ENCODE measurements at regions not wholly inside any gene's neighbourhood (a gene's known extent, or its start where the extent isn't known, plus 50 kb on each side); places are given as distances from the start of the nearest gene placed in this dataset.

DNA sequence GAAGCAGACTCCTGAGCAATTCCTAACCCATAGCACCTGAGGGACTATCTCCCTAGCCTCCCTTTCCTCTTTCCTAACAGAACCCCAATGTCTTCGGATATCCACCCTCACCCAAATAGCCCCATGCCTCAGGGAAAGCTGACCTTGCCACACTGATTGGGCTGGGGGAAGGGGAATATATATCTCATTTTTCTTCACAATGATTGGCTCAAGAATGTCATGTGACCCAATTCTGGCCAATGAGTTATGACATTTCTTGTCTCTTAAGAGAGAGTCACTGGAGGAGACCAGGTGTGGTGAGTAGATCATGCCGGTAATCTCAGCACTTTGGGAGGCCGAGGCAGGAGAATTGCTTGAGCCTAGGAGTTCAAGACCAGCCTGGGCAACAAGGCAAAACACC, 71.9 kb upstream of the NLK start:
- no peak overlapping the region for H3K9ac ChIP-seq
- WGBS (ENCODE audit: low lambda C conversion rate): 74% methylated on average over 3 of the region's 3 CpGs
- no peak overlapping the region for H2AFZ ChIP-seq (ENCODE audit: low read depth)
- peaks cover 0 to 3% of the 10 kb centered on the region in 2 experiments; a peak in 1 of 4 replicates for H3K4me1 ChIP-seq (ENCODE audit: control insufficient read depth in 1 of 2, insufficient read depth in 2 of 2, low read depth in 1 of 2, low read length in 1 of 2)
- no peak overlapping the region for H3K4me2 ChIP-seq
- no peak for DNase-seq
- H3K27ac ChIP-seq (ENCODE audit: low read depth in 2 of 2, low read length in 1 of 2): no peak overlapping the region
- ChIA-PET CTCF (no interaction called here), POLR2A (no interaction called here)
- no peaks in the 10 kb centered on the region for H3K36me3 ChIP-seq (replicated peaks in 1 of 2; ENCODE audit: control insufficient read depth in 1 of 2, insufficient read depth in 2 of 2, low read length in 1 of 2)
- no peaks in the 10 kb centered on the region for H4K20me1 ChIP-seq (ENCODE audit: insufficient read depth)
- no peaks in the 10 kb centered on the region for H3K9me2 ChIP-seq
- no peaks in the 10 kb centered on the region for H3K9me3 ChIP-seq
- peaks cover 3% of the 10 kb centered on the region for H3F3A ChIP-seq (replicated peaks; ENCODE audit: insufficient read depth)
- H3K27me3 ChIP-seq (ENCODE audit: insufficient read depth): no peaks in the 10 kb centered on the region
- TF ChIP-seq FOSL2 (IDR thresholded peaks at IDR 0.05; ENCODE audit: borderline replicate concordance, low read depth) (no peak), EZH2phosphoT487 (IDR thresholded peaks at IDR 0.05; ENCODE audit: borderline replicate concordance, low read depth) (no peak), RFX5 (IDR thresholded peaks at IDR 0.05; ENCODE audit: low read length) (no peak), SIN3A (IDR thresholded peaks at IDR 0.05; ENCODE audit: borderline replicate concordance, low read depth, low read length) (no peak), EP300 (IDR thresholded peaks at IDR 0.05; ENCODE audit: borderline replicate concordance in 1 of 2, low read depth in 1 of 2, low read length in 1 of 2) (no peak), GATA2 (CRISPR knock-in tag; IDR thresholded peaks at IDR 0.05) (no peak)
- H3K79me2 ChIP-seq (ENCODE audit: insufficient read depth): no peaks in the 10 kb centered on the region
- H3K4me3 ChIP-seq (ENCODE audit: low read depth in 2 of 2, low read length in 1 of 2): no peak overlapping the region

DNA sequence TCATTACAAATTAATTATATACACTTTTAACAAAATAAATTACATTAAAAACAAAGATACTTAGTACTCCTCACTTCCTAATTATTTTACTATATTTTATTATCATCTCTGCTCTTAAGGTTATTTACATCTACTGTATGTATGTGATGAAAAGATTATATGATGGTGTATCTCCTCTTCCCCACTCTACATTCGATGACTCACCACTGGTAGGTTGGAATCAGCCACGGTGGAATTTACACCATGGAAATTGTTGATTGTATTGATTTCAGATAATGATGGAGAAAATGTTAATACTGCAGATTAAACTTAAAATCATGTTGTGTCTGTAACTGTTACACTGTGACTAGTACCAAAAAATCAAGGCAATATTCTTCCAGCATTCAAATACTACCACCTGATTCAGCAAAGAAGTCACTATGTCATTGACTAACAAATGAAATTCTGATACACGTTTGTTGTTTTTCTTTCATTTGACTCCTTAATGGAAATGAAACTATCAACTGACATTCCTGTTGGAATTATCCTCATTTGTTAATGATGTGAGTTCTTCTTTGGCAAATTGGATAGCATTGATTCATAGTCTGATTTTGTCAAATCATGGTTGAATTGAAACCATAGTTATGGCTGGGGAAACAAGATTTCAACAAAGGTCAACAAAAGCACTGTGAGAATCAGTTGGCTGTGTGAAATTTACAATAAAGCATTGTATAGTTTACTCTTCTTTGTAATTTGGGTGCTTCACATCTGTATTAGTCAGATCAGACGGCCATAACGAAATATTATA, 69.0 kb upstream of the NLK start:
- H3K4me1 ChIP-seq (ENCODE audit: control insufficient read depth in 1 of 2, insufficient read depth in 2 of 2, low read depth in 1 of 2, low read length in 1 of 2): no peaks in the 10 kb centered on the region
- peaks cover 7% of the 10 kb centered on the region for H3F3A ChIP-seq (replicated peaks; ENCODE audit: insufficient read depth)
- no peaks in the 10 kb centered on the region for H4K20me1 ChIP-seq (ENCODE audit: insufficient read depth)
- no peak overlapping the region for H3K9ac ChIP-seq
- no peak for DNase-seq
- TF ChIP-seq, protein P1, sequence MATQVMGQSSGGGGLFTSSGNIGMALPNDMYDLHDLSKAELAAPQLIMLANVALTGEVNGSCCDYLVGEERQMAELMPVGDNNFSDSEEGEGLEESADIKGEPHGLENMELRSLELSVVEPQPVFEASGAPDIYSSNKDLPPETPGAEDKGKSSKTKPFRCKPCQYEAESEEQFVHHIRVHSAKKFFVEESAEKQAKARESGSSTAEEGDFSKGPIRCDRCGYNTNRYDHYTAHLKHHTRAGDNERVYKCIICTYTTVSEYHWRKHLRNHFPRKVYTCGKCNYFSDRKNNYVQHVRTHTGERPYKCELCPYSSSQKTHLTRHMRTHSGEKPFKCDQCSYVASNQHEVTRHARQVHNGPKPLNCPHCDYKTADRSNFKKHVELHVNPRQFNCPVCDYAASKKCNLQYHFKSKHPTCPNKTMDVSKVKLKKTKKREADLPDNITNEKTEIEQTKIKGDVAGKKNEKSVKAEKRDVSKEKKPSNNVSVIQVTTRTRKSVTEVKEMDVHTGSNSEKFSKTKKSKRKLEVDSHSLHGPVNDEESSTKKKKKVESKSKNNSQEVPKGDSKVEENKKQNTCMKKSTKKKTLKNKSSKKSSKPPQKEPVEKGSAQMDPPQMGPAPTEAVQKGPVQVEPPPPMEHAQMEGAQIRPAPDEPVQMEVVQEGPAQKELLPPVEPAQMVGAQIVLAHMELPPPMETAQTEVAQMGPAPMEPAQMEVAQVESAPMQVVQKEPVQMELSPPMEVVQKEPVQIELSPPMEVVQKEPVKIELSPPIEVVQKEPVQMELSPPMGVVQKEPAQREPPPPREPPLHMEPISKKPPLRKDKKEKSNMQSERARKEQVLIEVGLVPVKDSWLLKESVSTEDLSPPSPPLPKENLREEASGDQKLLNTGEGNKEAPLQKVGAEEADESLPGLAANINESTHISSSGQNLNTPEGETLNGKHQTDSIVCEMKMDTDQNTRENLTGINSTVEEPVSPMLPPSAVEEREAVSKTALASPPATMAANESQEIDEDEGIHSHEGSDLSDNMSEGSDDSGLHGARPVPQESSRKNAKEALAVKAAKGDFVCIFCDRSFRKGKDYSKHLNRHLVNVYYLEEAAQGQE (IDR thresholded peaks at IDR 0.05; ENCODE audit: low read depth, low read length): no peak
- TF ChIP-seq TCF12 (IDR thresholded peaks at IDR 0.05) (no peak), SMC3 (IDR thresholded peaks at IDR 0.05; ENCODE audit: low read depth, low read length) (no peak), FOXM1 (IDR thresholded peaks at IDR 0.05; ENCODE audit: low read depth) (no peak), NRF1 (IDR thresholded peaks at IDR 0.05; ENCODE audit: low read depth, low read length) (no peak), RXRA (IDR thresholded peaks at IDR 0.05; ENCODE audit: borderline replicate concordance, low read depth) (no peak), TEAD4 (IDR thresholded peaks at IDR 0.05; ENCODE audit: borderline replicate concordance, insufficient read depth) (no peak), TAF1 (IDR thresholded peaks at IDR 0.05; ENCODE audit: borderline replicate concordance, low read depth, low read length) (no peak), RAD21 (IDR thresholded peaks at IDR 0.05; ENCODE audit: low read length) (no peak), RCOR1 (IDR thresholded peaks at IDR 0.05; ENCODE audit: low read length) (no peak), MXI1 (IDR thresholded peaks at IDR 0.05; ENCODE audit: low read depth, low read length) (no peak), ELF1 (IDR thresholded peaks at IDR 0.05) (no peak), FOSL2 (IDR thresholded peaks at IDR 0.05; ENCODE audit: borderline replicate concordance, low read depth) (no peak), JUND (IDR thresholded peaks at IDR 0.05) (no peak), EP300 (IDR thresholded peaks at IDR 0.05; ENCODE audit: borderline replicate concordance in 1 of 2, low read depth in 1 of 2, low read length in 1 of 2) (no peak)
- TF ChIP-seq, protein P2, sequence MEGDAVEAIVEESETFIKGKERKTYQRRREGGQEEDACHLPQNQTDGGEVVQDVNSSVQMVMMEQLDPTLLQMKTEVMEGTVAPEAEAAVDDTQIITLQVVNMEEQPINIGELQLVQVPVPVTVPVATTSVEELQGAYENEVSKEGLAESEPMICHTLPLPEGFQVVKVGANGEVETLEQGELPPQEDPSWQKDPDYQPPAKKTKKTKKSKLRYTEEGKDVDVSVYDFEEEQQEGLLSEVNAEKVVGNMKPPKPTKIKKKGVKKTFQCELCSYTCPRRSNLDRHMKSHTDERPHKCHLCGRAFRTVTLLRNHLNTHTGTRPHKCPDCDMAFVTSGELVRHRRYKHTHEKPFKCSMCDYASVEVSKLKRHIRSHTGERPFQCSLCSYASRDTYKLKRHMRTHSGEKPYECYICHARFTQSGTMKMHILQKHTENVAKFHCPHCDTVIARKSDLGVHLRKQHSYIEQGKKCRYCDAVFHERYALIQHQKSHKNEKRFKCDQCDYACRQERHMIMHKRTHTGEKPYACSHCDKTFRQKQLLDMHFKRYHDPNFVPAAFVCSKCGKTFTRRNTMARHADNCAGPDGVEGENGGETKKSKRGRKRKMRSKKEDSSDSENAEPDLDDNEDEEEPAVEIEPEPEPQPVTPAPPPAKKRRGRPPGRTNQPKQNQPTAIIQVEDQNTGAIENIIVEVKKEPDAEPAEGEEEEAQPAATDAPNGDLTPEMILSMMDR (IDR thresholded peaks at IDR 0.05): no peak
- H3K79me2 ChIP-seq (ENCODE audit: insufficient read depth): no peaks in the 10 kb centered on the region
- H3K4me3 ChIP-seq (ENCODE audit: low read depth in 2 of 2, low read length in 1 of 2): no peak overlapping the region
- no peak overlapping the region for H3K4me2 ChIP-seq
- ChIA-PET CTCF (no interaction called here), POLR2A (no interaction called here)
- no peaks in the 10 kb centered on the region for H3K9me3 ChIP-seq
- H2AFZ ChIP-seq (ENCODE audit: low read depth): no peak overlapping the region
- H3K27ac ChIP-seq (ENCODE audit: low read depth in 2 of 2, low read length in 1 of 2): no peak overlapping the region
- WGBS (ENCODE audit: low lambda C conversion rate): 68% methylated on average over 5 of the region's 5 CpGs
- H3K9me2 ChIP-seq: no peaks in the 10 kb centered on the region
- H3K27me3 ChIP-seq (ENCODE audit: insufficient read depth): no peaks in the 10 kb centered on the region
- no peaks in the 10 kb centered on the region for H3K36me3 ChIP-seq (replicated peaks in 1 of 2; ENCODE audit: control insufficient read depth in 1 of 2, insufficient read depth in 2 of 2, low read length in 1 of 2)

Measured in SK-N-SH (cell line).